ENCODE measurements at regions not wholly inside any gene's neighbourhood (a gene's known extent, or its start where the extent isn't known, plus 50 kb on each side); places are given as distances from the start of the nearest gene placed in this dataset.

DNA sequence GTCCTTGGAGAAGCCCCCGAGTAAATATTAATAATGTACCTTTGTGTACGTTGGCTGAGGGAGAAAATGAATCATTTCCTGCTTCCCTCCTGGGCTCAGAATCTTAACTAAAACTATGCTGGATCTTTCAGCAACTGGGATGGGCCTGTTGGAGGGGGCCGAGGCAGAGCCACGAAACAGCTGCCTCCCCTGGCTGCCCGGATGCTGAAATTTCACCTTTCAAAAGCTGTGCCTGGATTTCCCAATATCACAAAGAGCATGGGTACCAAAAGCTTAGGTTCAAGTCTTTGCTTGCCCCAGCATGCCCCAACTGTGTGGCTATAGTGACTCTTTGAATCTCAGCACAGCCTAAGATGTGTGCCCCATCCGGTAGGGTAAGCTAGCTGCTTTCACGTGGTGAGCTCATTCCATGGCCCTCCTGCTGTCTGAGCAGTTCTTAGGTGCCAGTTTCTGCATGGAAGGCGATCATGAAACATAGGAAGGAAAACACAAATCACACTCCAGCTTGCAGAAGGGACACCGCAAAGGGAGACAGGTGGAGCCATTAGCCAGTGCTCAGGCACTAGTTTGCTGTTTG, 473.5 kb downstream of the PTPRU start:
- 57% methylated on average over 9 of the region's 9 CpGs for WGBS
- Histone ChIP-seq H3K4me3 (ENCODE audit: low read depth in 1 of 3, low read length in 3 of 3) (no peak overlapping the region), H3K27ac (ENCODE audit: low read depth in 1 of 2, low read length in 2 of 2) (no peak overlapping the region), H3K4me1 (ENCODE audit: control insufficient read depth in 4 of 4, insufficient read depth in 4 of 4, low read length in 3 of 4) (no peaks in the 10 kb centered on the region), H3K9me3 (ENCODE audit: control insufficient read depth in 4 of 4, low read length in 3 of 4) (no peaks in the 10 kb centered on the region), H3K36me3 (ENCODE audit: control insufficient read depth in 4 of 4, insufficient read depth in 3 of 4, low read depth in 1 of 4, low read length in 3 of 4) (no peaks in the 10 kb centered on the region), H3K9ac (ENCODE audit: low read depth in 1 of 2, low read length in 2 of 2) (no peak overlapping the region), H3K27me3 (ENCODE audit: control insufficient read depth in 4 of 4, insufficient read depth in 4 of 4, low read length in 3 of 4) (peaks cover 0 to 10% (median 0%) of the 10 kb centered on the region in 4 donors)
- TF ChIP-seq, protein P1, sequence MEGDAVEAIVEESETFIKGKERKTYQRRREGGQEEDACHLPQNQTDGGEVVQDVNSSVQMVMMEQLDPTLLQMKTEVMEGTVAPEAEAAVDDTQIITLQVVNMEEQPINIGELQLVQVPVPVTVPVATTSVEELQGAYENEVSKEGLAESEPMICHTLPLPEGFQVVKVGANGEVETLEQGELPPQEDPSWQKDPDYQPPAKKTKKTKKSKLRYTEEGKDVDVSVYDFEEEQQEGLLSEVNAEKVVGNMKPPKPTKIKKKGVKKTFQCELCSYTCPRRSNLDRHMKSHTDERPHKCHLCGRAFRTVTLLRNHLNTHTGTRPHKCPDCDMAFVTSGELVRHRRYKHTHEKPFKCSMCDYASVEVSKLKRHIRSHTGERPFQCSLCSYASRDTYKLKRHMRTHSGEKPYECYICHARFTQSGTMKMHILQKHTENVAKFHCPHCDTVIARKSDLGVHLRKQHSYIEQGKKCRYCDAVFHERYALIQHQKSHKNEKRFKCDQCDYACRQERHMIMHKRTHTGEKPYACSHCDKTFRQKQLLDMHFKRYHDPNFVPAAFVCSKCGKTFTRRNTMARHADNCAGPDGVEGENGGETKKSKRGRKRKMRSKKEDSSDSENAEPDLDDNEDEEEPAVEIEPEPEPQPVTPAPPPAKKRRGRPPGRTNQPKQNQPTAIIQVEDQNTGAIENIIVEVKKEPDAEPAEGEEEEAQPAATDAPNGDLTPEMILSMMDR (IDR thresholded peaks at IDR 0.05; ENCODE audit: low read depth, low read length, missing input control), result no peak
- no peak for TF ChIP-seq RXRA (IDR thresholded peaks at IDR 0.05)
- no peak for DNase-seq (ENCODE audit: low spot score)

DNA sequence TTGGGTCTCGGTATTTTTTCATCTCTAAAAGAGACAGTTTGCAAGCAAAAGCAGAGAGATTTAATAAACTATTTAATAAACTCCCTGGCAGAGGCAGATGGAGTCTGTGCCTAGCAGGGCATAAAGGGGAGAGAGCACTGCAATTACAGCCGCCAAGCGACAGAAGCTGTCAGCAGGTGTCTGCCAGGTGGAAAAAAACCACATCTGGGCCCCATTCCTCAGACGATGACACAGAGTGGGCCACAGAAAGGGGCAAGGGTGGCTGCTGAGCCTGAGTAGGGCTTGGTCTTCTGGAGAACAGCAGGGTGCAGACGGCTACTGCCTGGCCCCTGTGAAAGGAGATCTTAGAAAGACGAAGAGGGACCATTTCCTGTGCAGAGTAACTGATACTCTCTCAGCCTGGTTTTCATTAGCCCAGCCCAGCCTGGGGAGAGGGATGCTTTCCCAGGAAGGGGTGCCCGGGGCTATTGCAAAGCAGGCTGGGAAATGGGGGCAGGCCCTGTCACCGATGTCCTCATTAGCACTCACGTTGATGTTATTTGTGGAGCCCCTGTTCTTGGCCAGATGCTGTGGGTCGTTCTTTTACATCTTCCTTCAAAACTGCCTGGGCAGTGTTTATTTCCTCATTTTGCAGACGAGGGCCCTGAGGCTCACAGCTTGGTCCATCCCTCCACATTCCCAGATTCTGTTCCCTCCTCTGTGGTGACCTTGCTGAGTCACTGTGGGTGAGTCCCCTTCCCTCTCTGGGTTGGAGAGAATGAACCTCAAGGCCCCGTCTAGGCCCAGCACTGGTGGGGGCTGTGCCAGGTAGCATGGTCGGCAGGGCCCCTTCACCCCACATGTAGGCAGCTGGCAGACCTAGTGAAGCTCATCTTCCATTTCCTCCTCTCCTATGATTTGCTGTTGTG, 472.7 kb downstream of the PTPRU start:
- no peaks in the 10 kb centered on the region for H3K9me3 ChIP-seq (ENCODE audit: control insufficient read depth in 4 of 4, low read length in 3 of 4)
- DNase-seq (ENCODE audit: low spot score), result no peak
- H3K27me3 ChIP-seq (ENCODE audit: control insufficient read depth in 4 of 4, insufficient read depth in 4 of 4, low read length in 3 of 4), result peaks cover 0 to 10% (median 0%) of the 10 kb centered on the region in 4 donors
- H3K4me3 ChIP-seq (ENCODE audit: low read depth in 1 of 3, low read length in 3 of 3), result no peak overlapping the region
- no peak overlapping the region for H3K27ac ChIP-seq (ENCODE audit: low read depth in 1 of 2, low read length in 2 of 2)
- 52% methylated on average over 13 of the region's 13 CpGs for WGBS
- TF ChIP-seq, protein P2, sequence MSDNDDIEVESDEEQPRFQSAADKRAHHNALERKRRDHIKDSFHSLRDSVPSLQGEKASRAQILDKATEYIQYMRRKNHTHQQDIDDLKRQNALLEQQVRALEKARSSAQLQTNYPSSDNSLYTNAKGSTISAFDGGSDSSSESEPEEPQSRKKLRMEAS (IDR thresholded peaks at IDR 0.05), result no peak
- TF ChIP-seq, protein P1 (IDR thresholded peaks at IDR 0.05; ENCODE audit: low read depth, low read length, missing input control), result no peak
- TF ChIP-seq, protein P3, sequence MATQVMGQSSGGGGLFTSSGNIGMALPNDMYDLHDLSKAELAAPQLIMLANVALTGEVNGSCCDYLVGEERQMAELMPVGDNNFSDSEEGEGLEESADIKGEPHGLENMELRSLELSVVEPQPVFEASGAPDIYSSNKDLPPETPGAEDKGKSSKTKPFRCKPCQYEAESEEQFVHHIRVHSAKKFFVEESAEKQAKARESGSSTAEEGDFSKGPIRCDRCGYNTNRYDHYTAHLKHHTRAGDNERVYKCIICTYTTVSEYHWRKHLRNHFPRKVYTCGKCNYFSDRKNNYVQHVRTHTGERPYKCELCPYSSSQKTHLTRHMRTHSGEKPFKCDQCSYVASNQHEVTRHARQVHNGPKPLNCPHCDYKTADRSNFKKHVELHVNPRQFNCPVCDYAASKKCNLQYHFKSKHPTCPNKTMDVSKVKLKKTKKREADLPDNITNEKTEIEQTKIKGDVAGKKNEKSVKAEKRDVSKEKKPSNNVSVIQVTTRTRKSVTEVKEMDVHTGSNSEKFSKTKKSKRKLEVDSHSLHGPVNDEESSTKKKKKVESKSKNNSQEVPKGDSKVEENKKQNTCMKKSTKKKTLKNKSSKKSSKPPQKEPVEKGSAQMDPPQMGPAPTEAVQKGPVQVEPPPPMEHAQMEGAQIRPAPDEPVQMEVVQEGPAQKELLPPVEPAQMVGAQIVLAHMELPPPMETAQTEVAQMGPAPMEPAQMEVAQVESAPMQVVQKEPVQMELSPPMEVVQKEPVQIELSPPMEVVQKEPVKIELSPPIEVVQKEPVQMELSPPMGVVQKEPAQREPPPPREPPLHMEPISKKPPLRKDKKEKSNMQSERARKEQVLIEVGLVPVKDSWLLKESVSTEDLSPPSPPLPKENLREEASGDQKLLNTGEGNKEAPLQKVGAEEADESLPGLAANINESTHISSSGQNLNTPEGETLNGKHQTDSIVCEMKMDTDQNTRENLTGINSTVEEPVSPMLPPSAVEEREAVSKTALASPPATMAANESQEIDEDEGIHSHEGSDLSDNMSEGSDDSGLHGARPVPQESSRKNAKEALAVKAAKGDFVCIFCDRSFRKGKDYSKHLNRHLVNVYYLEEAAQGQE (IDR thresholded peaks at IDR 0.05), result no peak
- TF ChIP-seq HNF4G (IDR thresholded peaks at IDR 0.05) (no peak), JUND (IDR thresholded peaks at IDR 0.05) (no peak), FOXA2 (IDR thresholded peaks at IDR 0.05) (no peak), RXRA (IDR thresholded peaks at IDR 0.05) (no peak), YY1 (IDR thresholded peaks at IDR 0.05) (no peak), GABPA (IDR thresholded peaks at IDR 0.05 in 1 of 2, conservative IDR thresholded peaks at IDR 0.05 in 1 of 2) (no peak), TAF1 (conservative IDR thresholded peaks at IDR 0.05) (no peak), EGR1 (IDR thresholded peaks at IDR 0.05; ENCODE audit: low read depth in 2 of 2) (no peak), NR2F2 (IDR thresholded peaks at IDR 0.05) (no peak), FOXA1 (IDR thresholded peaks at IDR 0.05) (no peak), SP1 (IDR thresholded peaks at IDR 0.05) (no peak), RAD21 (IDR thresholded peaks at IDR 0.05) (no peak)
- TF ChIP-seq, protein P4, sequence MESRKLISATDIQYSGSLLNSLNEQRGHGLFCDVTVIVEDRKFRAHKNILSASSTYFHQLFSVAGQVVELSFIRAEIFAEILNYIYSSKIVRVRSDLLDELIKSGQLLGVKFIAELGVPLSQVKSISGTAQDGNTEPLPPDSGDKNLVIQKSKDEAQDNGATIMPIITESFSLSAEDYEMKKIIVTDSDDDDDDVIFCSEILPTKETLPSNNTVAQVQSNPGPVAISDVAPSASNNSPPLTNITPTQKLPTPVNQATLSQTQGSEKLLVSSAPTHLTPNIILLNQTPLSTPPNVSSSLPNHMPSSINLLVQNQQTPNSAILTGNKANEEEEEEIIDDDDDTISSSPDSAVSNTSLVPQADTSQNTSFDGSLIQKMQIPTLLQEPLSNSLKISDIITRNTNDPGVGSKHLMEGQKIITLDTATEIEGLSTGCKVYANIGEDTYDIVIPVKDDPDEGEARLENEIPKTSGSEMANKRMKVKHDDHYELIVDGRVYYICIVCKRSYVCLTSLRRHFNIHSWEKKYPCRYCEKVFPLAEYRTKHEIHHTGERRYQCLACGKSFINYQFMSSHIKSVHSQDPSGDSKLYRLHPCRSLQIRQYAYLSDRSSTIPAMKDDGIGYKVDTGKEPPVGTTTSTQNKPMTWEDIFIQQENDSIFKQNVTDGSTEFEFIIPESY (IDR thresholded peaks at IDR 0.05), result no peak
- TF ChIP-seq, protein P5, sequence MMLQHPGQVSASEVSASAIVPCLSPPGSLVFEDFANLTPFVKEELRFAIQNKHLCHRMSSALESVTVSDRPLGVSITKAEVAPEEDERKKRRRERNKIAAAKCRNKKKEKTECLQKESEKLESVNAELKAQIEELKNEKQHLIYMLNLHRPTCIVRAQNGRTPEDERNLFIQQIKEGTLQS (IDR thresholded peaks at IDR 0.05), result no peak
- H3K36me3 ChIP-seq (ENCODE audit: control insufficient read depth in 4 of 4, insufficient read depth in 3 of 4, low read depth in 1 of 4, low read length in 3 of 4), result no peaks in the 10 kb centered on the region
- no peaks in the 10 kb centered on the region for H3K4me1 ChIP-seq (ENCODE audit: control insufficient read depth in 4 of 4, insufficient read depth in 4 of 4, low read length in 3 of 4)
- H3K9ac ChIP-seq (ENCODE audit: low read depth in 1 of 2, low read length in 2 of 2), result no peak overlapping the region
